HG03571 (cell line): ENCODE measurements at regions not wholly inside any gene's neighbourhood (a gene's known extent, or its start where the extent isn't known, plus 50 kb on each side); places are given as distances from the start of the nearest gene placed in this dataset.
"Not testable (repeated sequence)": the region's sequence is repeated elsewhere in the genome, so short reads cannot be mapped to it uniquely, and the experiment has no call there.

Experiments
- ATAC-seq: cut with Tn5 transposase; IDR thresholded peaks from one replicate; pipeline ENCODE4 v1.9.1; 2021; ENCODE audit not compliant: unreplicated experiment

DNA sequence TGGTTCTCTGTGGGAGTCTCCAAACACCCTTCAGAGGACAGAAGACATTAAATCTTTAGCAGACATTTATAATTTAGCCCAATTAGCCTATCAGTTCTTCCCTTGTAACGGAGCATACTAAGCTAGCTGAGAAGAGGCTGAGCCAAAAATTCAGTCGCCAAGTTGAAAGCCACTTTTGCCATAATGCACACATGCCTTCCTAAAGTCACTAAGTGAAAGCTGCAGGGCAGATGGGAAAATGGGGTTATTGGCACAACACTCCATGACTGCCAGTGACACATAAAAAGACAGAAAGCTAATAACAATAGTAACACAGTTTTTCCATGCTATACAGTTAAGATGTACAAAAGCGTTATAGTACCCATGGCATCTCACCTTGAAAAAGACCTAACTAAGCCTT, 176.2 kb downstream of the DIRAS2 start:
- ATAC-seq, result no peak

DNA sequence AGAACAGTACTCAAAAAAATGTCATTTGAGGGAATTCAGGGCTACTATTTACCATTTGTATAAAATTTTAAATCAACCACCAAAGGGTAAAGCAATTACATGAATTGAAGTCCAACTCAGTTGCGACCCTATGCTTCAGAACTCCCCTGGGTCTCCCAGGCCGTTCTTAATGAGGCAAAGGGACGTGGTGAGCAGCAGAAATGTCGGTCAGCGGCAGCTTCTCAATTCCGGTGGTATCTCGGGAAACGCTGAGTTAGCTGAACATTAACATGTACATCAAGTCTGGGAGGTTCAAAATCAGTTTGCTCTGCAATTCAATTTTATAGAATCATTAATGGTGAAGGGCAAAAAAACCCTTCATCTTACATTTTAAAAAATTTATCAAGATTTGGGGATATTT, 173.2 kb downstream of the DIRAS2 start:
- ATAC-seq, result no peak

DNA sequence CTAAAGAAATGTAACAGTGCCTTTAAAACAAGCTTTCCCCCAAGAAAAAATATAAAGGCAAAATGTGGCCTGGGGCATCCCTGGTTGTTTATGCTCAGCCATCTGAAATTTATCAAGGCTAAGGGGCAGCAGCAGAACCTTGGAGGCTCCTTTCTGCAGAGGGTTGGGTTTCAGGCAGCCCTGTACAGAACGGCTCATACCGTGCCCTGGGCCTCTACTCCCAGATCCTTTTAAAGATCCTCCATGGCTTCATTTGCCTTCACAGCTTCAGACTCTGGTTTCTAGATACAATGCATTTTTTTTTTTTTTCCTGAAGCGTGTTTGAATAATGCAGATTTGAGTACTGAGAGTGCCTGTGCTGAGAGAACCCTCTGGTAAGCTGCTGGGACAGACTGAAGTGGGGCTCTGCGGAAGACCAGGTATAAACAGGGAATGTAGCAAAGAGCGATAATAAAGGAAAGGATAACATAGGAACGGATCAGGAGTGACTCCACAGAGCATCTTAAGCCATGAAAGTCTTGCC, 172.7 kb downstream of the DIRAS2 start:
- no peak for ATAC-seq

DNA sequence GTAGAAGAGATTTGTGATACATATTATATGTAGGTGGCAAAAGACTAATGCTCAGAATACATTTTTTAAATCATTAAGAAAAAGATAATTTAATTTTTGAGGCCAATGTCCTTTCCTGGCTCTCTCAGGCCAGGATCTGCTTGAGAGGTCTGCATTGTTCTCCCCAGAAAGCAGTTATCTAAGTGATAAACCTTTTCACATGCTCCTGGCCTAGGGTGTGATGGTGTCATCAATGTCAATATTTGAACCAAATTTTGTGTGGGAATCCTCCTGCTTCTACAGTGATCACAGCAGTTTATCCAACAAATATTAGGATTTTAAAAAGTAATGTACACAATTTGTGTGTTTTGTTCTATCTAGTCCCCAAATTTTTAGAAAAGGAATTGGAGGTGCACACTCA, 166.6 kb downstream of the DIRAS2 start:
- no peak for ATAC-seq

DNA sequence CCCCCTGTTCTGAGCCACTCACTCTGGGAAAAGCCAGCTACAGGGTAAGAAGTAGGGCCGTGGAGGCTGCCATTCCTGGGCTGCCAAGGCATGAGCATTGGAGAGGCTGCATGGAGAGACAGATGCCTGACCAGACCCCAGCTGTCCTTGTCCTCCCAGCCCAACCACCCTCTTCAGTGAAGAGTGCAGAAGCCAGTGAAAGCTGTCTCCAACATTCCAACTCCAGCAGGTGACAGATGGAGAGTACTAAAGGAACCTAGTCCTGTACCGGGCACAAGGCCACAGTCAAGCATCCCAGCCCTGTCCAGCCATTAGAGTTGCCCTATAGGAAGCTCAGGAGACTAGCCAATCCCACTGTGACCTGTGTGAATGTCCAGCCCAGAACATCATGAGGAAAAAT, 165.1 kb downstream of the DIRAS2 start:
- no peak for ATAC-seq

DNA sequence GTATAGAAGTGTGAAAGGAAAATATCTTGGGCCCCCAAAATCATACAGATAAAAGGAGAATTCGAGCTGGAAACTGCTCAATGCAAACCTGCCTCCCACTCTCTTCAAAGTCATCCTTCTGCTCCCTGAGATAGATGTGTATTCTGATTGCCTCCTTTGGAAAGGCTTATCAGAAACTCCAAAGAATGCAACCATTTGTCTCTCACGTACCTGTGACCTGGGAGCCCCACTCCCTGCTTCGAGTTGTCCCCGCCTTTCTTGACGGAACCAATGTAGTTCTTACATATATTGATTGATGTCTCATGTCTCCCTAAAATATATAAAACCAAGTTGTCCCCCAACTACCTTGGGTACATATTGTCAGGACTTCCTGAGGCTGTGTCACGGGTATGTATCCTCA, 163.8 kb downstream of the DIRAS2 start:
- ATAC-seq, result no peak

DNA sequence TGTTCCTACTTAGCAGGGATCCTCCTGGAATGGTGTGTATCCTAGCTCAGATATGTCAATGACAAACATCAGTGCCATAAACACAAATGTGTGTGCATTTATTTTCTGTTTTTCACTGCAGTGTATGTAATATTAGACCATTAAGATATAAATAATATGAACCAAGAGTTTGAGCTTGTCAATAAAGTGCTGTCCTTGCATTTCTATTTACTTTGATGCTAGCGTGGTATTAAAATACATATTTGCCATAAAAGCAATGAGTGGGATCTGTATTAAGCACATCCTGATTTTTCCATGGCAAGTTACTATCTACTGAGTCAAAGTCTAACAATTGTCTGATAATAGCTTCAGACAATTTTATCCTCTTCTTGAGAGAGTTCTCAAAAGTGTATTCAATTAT, 157.6 kb downstream of the DIRAS2 start:
- no peak for ATAC-seq

DNA sequence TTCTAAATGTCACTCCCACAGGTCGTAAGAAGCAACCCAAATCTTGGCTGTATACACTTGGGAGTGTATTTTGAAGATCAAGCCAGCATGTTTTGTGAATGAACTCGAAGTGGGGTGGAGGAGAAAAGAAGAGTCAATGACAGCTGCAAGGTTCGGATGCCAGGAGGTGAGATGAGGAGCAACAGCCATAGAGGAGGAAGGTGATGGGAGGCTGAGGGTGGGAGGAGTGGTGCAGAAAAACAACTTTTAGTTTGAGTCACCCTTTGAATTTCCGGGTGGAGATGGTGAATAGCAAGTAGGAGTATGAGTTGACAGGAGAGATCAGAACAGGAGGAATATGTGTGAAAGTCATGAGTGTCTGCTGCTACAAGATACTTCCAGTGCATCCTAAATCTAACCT, 153.6 kb downstream of the DIRAS2 start:
- no peak for ATAC-seq

DNA sequence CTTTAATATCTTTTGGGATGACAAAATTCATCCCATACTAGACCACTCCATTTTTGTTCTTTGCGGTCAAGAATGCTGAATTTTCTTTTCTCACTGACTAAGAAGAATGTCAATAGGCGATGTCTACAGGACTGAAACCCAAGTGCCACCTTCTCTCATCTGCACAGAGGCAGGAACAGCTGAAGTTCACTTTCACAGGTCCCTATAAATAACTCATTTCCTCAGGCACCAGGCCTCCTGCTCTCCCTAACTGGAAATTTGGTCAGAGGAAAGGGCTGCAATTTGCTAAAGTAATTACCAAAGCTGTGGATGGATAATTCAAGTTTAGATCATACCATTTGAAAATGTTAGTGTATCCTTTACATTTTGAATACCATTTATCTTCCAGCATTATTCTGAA, 142.9 kb downstream of the DIRAS2 start:
- no peak for ATAC-seq

DNA sequence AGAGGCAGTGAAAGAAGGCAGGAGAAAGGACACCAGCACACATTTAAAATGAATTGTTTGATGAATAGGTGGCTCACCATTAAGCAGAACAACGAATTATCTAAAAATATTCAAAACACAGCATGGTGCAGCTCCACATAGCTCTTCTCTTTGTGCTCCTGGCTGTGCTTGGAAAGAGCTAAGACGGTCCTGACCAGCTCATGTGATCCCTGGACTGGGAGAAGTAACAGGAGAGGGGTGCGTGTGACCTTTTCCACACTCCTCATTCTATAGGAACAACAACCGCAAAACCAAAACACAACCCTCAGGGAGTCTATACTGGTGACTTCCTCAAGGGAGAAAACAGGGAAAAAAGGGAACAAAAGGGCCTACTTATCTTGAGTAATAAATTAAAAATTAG, 140.5 kb downstream of the DIRAS2 start:
- no peak for ATAC-seq

DNA sequence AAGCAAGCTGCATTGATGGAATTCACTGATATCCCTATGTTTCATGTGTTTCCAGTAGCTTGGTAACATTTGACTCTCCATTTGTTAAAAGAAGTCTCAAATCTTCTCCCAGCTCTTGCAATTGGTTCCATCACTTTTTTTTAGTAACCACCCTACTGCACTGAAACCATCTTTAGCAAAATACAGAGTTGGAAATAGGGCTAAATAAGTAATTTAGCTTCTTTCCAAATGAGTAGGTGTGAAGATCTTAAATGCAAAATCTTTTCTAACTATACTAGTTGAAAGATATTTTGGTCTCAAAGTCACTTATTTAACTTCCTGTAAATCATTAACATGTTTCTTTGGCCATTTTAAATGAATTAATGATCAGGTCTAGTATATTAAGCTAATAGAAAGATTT, 138.1 kb downstream of the DIRAS2 start:
- ATAC-seq, result peak; percentile 50

DNA sequence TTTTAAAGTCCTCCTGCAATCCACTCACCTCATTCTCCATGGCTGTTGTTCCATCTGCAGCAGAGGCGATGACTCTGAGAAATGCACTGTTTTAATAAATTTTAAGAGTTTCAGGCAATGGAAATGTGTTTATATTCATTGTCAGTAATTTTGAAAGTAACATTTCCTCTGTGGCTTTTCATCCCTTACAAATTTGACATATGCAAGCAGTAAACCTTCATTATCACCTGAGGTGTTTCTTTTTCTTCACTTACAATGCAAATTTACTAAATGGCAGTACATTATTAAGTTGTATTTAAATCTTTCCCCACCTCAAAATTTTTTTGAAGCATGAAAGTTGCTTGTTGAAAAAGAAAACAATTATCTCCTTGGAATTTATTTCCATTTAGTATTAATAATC, 136.9 kb downstream of the DIRAS2 start:
- no peak for ATAC-seq

DNA sequence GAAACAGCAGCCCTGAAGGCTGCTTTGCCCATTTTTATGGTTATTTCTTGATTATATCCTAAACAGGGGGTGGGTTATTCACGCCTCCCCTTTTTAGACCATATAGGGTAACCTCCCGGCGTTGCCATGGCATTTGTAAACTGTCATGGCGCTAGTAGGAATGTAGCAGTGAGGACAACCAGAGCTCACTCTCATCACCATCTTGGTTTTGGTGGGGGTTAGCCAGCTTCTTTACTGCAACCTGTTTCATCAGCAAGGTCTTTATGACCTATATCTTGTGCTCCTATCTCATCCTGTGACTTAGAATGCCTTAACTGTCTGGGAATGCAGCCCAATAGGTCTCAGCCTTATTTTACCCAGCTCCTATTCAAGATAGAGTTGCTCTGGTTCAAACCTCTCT, 136.2 kb downstream of the DIRAS2 start:
- not testable (repeated sequence) for ATAC-seq

DNA sequence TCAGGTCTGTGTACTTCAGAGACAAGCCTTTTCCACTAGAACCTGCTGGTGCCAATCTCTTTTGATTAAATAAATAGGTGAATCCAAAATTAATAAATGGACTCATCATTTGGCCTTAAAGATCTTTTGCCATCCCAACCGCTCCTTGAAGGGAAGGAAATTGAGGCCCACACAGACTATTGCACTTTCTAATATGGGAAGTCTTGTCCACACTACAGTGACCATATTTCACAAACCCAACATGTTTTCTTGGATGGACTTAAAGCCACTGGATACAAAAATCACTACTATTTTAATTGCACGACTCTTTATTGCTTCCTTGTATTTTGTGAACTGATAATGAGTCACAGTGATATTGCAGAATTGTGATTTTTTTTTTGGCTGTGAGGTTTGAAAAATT, 135.0 kb downstream of the DIRAS2 start:
- no peak for ATAC-seq

DNA sequence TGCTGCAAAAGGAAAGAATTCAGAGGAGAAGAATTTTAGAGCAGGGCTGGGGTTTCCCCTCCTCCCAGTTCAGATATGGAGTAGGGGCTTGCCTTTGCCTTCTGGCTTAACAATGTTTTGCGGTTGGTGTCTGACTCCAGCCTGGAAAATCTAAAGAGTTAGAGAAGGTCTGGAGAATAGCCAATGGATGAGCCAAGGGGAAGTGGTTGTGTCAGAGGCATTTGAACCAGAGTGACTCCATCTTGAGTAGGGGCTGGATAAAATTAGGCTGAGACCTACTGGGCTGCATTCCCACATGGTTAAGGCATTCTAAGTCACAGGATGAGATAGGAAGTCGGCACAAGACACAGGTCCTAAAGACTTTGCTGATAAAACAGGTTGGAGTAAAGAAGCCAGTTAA, 133.7 kb downstream of the DIRAS2 start:
- no peak for ATAC-seq

DNA sequence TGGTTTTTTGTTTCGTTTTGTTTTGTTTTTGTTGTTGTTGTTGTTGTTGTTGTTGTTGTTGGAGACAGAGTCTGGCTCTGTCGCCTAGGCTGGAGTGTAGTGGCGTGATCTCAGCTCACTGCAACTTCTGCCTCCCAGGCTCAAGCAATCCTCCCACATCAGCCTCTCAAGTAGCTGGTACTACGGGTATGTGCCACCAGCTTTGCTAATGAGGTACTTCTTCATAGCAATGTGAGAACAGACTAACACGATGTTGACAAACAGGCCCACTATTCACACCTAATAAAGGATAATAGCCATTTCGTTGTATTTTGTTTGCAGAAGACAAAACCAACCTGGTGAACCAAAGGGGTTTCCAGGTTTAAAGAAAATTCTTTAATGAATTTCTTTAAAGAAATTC, 130.9 kb downstream of the DIRAS2 start:
- ATAC-seq, result no peak

DNA sequence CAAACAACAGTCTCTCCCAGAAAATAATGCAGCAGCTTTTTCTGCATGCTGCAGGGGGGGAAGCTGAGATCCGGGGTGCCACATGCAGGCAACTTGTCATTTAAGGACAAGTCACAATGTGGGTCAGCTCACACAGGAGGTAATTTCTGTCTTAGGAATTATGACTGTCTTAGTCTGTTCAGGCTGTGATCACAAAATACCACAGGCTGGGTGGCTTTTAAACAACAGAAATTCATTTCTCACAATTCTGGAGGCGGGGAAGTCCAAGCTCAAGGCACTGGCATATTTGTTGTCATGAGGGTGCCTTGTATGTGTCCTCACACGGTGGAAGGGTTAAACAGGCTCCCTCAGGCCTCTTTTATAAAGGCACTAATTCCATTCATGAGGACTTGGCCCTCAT, 127.7 kb downstream of the DIRAS2 start:
- ATAC-seq, result no peak

DNA sequence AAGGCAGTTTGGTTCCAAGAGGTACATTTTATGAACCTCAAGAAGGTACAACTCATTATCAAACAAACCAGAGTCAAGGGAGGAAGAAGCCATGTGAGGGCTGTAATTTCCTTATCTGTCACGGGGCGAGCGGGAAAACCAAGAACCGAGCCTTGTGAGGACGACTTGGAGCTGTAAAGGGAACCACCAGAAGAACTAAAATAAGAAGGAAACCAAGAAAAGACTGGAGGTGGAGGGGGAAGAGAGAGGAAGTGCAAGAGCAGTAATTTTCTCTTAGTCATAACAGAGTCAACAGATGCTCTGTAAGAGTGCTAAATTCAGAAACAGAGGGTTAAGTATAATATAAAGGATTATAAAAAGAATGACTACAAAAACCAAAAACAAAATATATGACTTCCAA, 127.1 kb downstream of the DIRAS2 start:
- no peak for ATAC-seq

DNA sequence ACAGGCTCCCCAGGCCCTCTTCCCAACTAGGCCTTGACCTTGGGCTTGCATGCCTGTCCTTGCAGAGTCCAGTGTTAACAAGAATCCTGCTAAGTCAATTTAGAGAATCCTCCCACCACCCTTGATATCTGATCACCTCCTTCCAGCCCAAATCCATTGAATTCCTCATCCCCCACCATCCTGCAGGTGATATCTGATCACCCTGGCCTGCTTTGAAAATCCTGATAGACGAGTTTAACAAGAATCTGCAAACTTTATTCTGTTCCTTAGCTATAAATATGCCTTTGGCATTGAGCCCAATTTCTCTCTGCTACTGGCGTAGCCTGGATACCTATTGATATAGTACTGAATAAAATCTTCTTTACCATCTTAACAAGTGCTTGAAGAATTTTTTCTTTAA, 125.5 kb downstream of the DIRAS2 start:
- ATAC-seq, result no peak

DNA sequence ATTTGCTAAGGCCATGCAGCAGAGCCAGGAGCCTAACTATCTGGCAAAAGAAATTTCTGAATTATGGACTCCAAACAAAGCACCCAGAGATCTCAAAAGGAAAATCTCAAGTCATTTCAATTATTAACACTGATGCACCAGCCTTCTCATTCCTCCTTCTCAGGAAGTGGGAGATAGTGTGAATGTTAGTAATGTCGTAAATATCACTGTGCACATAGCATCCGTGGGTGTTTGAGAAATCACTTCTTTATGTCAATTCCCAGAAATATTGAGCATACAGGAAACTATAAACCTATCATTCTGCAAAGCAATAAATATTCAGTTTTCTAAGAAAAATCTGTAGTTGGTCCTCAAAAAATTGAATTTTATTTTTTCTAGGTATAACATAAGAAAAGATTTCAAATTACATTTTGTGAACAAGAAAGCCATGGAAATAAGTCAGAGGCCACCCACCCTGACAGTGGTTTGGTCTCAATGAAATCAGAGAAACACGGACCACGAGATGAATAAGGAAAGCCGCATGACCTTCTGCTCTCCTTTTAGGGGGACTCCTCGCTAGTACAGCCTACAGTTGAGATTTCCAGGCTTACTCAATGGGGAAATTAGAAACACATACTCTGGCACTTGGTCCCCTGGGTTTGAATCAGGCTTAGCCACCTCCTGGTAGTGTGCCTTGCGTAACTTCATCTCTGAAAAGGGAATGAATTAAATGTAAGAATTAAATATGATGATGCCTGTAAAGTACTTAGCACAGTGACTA, 120.6 kb downstream of the DIRAS2 start:
- ATAC-seq, result no peak

DNA sequence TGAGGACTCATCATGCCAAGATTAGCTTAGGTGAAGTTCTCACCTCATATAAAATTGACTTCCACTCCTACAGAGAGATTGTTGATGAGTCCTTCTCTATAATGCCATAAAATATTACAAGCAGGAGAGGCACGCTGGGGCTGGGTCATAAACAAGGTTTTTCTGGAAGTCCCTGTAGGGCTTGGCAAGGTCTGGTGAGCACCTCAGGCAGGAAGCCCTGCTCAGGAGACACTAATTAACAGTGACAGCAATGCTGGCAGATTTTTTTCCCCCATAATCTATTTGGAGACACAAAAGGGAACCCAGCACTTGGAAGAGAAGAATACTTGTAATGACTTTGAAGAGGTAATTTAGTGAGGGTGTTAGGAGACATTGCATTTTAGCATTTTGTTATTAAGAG, 118.7 kb downstream of the DIRAS2 start:
- ATAC-seq, result no peak

DNA sequence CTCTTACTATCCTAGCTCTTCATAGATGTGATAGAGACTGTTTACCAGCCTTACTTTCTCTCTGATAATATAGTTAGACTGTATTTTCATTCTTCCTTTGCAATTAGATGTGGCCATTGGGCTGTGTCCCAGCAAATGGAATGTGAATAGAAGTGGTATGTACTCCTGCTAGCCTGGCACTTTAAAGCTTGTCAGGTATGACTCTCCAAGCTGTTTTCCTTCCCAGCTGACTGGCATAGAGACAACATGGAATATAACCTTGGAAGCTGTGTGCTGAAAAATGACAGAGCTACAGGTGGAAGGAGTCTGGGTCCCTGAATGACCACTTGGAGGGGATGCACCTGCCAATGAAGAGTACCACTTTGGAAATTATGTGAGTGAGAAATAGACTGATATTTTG, 116.2 kb downstream of the DIRAS2 start:
- ATAC-seq, result no peak

DNA sequence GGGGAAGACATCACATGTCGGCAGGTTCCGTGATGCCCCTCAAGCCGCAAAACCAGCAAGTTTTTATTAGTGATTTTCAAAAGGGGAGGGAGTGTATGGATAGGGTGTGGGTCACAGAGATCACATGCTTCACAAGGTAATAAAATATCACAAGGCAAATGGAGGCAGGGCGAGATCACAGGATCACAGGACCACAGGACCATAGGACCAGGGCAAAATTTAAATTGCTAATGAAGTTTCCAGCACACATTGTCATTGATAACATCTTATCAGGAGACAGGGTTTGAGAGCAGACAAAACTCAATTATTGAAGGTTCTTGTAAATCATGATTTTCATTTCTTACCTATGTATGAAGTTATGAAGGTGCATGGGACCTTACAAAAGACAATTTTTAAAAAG, 106.5 kb downstream of the DIRAS2 start:
- ATAC-seq, result not testable (repeated sequence)
